GM12878 (cell line): ENCODE measurements at regions not wholly inside any gene's neighbourhood (a gene's known extent, or its start where the extent isn't known, plus 50 kb on each side); places are given as distances from the start of the nearest gene placed in this dataset.

Experiments used
- ATAC-seq: fragments of 200-7000 bp; cut with Tn5 transposase; 3 replicates; pipeline ENCODE4 v1.9.1; 2020; ENCODE audit warnings: mild to moderate bottlenecking, moderate library complexity
- BruUV-seq: library from RNA; stranded (reverse); fragments of 400-500 nt; replicated peaks from 2 replicates; lab custom pipeline; 2021; lab: Mats Ljungman, UMichigan
- CTCF ChIA-PET: fragments of 300-600 bp; sonication (Branson Sonifier 250); formaldehyde crosslinking; extraction: SDS; loops from one replicate; lab custom pipeline; 2021; ENCODE audit warnings: inconsistent platforms; lab: Yijun Ruan, JAX
- POLR2A ChIA-PET: fragments of 350-600 bp; formaldehyde crosslinking; extraction: SDS; loops from one replicate; lab custom pipeline; 2021; ENCODE audit warnings: inconsistent platforms; lab: Charles Lee
- RAD21 ChIA-PET: fragments of 300-600 bp; sonication (Branson Sonifier 250); formaldehyde crosslinking; loops from one replicate; lab custom pipeline; 2023; ENCODE audit warnings: antibody characterized with exemption; ENCODE audit not compliant: unreplicated experiment; lab: Charles Lee
- SMC1A ChIA-PET: fragments of 300-600 bp; sonication (Branson Sonifier 250); formaldehyde crosslinking; loops from one replicate; lab custom pipeline; 2023; ENCODE audit not compliant: unreplicated experiment, uncharacterized antibody; lab: Charles Lee
- DNase-seq: peaks from one replicate; pipeline ENCODE4 v3.0.0-alpha.2; 2011; ENCODE audit warnings: low read depth, low spot score
- FAIRE-seq: peaks from 3 replicates; lab custom pipeline; 2011; peaks lifted over from hg19 to GRCh38; lab: Jason Lieb, UNC
- H2AFZ ChIP-seq: 2 replicates; pipeline ENCODE4 v1.6.0; 2011; ENCODE audit warnings: low read depth, low read length, control low read depth; ENCODE audit not compliant: control insufficient read depth
- H3K27ac ChIP-seq: 2 replicates; pipeline ENCODE4 v1.5.1; 2011; ENCODE audit warnings: control low read depth; ENCODE audit not compliant: control insufficient read depth, insufficient read depth
- H3K27me3 ChIP-seq, 2 experiments: replicated peaks in 1 of 2; 2 replicates each; pipeline versions ENCODE4 v1.6.0 to v1.6.1; 2011; ENCODE audit warnings: low read length in 1 of 2; ENCODE audit not compliant: control insufficient read depth in 2 of 2, insufficient read depth in 2 of 2
- H3K36me3 ChIP-seq, 2 experiments: 2 replicates each; pipeline ENCODE4 v1.5.1; 2011; ENCODE audit warnings: low read length in 1 of 2; ENCODE audit not compliant: control insufficient read depth in 2 of 2, insufficient read depth in 2 of 2
- H3K4me1 ChIP-seq: 2 replicates; pipeline ENCODE4 v1.6.1; 2011; ENCODE audit warnings: mild to moderate bottlenecking, low read length, moderate library complexity, mixed read lengths; ENCODE audit not compliant: control insufficient read depth, insufficient read depth
- H3K4me2 ChIP-seq: 2 replicates; pipeline ENCODE4 v1.6.0; 2011; ENCODE audit warnings: control low read depth; ENCODE audit not compliant: control insufficient read depth, insufficient read depth
- H3K4me3 ChIP-seq: fragments of 200-600 bp; sonication (generic); 2 replicates; pipeline ENCODE4 v1.5.1; 2016
- H3K79me2 ChIP-seq: 2 replicates; pipeline ENCODE4 v1.6.0; 2011; ENCODE audit warnings: low read length; ENCODE audit not compliant: control insufficient read depth, insufficient read depth
- H3K9ac ChIP-seq: 2 replicates; pipeline ENCODE4 v1.8.0; 2011; ENCODE audit warnings: low read length, control low read depth, mixed read lengths; ENCODE audit not compliant: control insufficient read depth, insufficient read depth
- H3K9me3 ChIP-seq: replicated peaks from 3 replicates; pipeline ENCODE4 v1.5.1; 2011; ENCODE audit warnings: mild to moderate bottlenecking, low read length; ENCODE audit not compliant: control insufficient read depth, insufficient read depth
- H4K20me1 ChIP-seq: 2 replicates; pipeline ENCODE4 v1.6.0; 2011; ENCODE audit not compliant: control insufficient read depth, insufficient read depth
- NFYB ChIP-seq: IDR thresholded peaks from 2 replicates; pipeline ENCODE4 v1.6.1; 2011; ENCODE audit warnings: low read depth, mild to moderate bottlenecking, low read length, improper control_type of control experiment, moderate library complexity; ENCODE audit not compliant: insufficient read depth
- SP1 ChIP-seq: IDR thresholded peaks from one replicate; pipeline ENCODE4 v1.6.1; 2011; ENCODE audit warnings: low read depth, low read length
- WGBS: methylation state at CpG from one replicate; pipeline ENCODE4 v1.1.6; 2016; ENCODE audit warnings: low lambda C conversion rate; ENCODE audit not compliant: insufficient replicate concordance, insufficient coverage; ENCODE audit errors: missing lambda C conversion rate; 5-methylcytosine and 5-hydroxymethylcytosine counted together
- in situ Hi-C: fragments of 300-500 bp; cut with MboI; formaldehyde crosslinking; loops from 9 replicates; pipeline ENCODE4 v1.14.3; 2018; ENCODE audit warnings: mixed read lengths
- intact Hi-C: fragments of 100-400 bp; cut with micrococcal nuclease; formaldehyde crosslinking; loops from one replicate; pipeline ENCODE4 v1.14.2; 2022; ENCODE audit not compliant: unreplicated experiment
- TF ChIP-seq, protein P1 (sequence below): IDR thresholded peaks from 2 replicates; pipeline ENCODE4 v1.6.1; 2012; ENCODE audit warnings: low read depth, low read length, improper control_type of control experiment
- TF ChIP-seq, protein P2 (sequence below): fragments of 450-650 bp; IDR thresholded peaks from 2 replicates; pipeline ENCODE4 v1.6.1; 2016; ENCODE audit warnings: mild to moderate bottlenecking, moderate library complexity, borderline replicate concordance

DNA sequence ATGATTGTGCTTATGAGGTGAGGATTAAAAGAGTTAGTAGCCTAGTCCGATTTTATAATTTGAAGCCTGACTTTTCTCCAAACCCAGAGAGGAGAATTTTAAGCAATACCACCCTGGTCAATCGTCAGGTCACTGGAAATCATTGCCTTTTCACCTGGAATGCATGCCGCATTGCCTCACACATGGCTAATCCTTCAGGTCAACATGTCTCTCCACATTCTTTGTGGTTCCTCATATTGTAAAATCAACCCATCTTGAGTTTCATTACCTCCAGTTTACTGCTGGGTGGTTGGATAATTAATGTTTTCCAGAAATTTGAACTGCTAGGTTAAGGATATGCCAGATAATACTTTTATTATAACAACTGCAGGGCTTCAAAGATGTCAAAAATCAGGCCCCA lies 55.6 kb upstream of the SEMA3E start (continued):
- TF ChIP-seq, protein P1, sequence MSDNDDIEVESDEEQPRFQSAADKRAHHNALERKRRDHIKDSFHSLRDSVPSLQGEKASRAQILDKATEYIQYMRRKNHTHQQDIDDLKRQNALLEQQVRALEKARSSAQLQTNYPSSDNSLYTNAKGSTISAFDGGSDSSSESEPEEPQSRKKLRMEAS = no peak

DNA sequence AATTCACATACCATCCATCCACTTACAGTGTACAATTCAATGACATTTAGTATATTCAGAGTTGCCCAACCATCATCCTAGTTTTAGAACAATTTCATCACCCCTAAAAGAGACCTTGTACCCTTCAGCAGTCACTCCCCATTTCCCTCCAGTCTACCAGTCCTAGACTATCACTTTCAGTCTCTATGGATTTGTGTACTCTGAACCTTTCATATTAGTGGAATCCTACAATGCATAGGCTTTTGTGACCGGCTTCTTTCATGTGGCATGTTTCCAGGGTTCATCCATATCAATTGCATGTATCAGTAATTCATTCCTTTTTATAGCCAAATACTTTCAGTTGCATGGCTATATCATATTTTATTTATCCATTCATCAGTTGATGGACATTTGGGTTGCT lies 53.5 kb upstream of the SEMA3E start:
- no peaks in the 10 kb centered on the region for H3K9me3 ChIP-seq
- no peak for ATAC-seq
- no peaks in the 10 kb centered on the region for H3K79me2 ChIP-seq
- POLR2A ChIA-PET = no interaction called here
- FAIRE-seq = no peak
- SMC1A ChIA-PET = no interaction called here
- H3K4me3 ChIP-seq = no peak overlapping the region
- H3K27me3 ChIP-seq = no peaks in the 10 kb centered on the region
- no peak overlapping the region for H2AFZ ChIP-seq
- no peaks in the 10 kb centered on the region for H3K36me3 ChIP-seq
- H3K9ac ChIP-seq = no peak overlapping the region
- in situ Hi-C loops = no loop called here
- 0% methylated on average over 1 of the region's 1 CpG for WGBS
- CTCF ChIA-PET = no interaction called here
- H3K4me1 ChIP-seq = no peaks in the 10 kb centered on the region
- H4K20me1 ChIP-seq = no peaks in the 10 kb centered on the region
- no peak for TF ChIP-seq NFYB
- TF ChIP-seq SP1 = no peak
- TF ChIP-seq, protein P2, sequence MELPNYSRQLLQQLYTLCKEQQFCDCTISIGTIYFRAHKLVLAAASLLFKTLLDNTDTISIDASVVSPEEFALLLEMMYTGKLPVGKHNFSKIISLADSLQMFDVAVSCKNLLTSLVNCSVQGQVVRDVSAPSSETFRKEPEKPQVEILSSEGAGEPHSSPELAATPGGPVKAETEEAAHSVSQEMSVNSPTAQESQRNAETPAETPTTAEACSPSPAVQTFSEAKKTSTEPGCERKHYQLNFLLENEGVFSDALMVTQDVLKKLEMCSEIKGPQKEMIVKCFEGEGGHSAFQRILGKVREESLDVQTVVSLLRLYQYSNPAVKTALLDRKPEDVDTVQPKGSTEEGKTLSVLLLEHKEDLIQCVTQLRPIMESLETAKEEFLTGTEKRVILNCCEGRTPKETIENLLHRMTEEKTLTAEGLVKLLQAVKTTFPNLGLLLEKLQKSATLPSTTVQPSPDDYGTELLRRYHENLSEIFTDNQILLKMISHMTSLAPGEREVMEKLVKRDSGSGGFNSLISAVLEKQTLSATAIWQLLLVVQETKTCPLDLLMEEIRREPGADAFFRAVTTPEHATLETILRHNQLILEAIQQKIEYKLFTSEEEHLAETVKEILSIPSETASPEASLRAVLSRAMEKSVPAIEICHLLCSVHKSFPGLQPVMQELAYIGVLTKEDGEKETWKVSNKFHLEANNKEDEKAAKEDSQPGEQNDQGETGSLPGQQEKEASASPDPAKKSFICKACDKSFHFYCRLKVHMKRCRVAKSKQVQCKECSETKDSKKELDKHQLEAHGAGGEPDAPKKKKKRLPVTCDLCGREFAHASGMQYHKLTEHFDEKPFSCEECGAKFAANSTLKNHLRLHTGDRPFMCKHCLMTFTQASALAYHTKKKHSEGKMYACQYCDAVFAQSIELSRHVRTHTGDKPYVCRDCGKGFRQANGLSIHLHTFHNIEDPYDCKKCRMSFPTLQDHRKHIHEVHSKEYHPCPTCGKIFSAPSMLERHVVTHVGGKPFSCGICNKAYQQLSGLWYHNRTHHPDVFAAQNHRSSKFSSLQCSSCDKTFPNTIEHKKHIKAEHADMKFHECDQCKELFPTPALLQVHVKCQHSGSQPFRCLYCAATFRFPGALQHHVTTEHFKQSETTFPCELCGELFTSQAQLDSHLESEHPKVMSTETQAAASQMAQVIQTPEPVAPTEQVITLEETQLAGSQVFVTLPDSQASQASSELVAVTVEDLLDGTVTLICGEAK = no peak
- no peak overlapping the region for H3K4me2 ChIP-seq
- DNase-seq = no peak
- RAD21 ChIA-PET = no interaction called here
- intact Hi-C loops = no loop called here
- no peak overlapping the region for H3K27ac ChIP-seq
- no TSS peak for BruUV-seq
